Inferior parietal cortex (tissue), 1 donor: ENCODE measurements at regions not wholly inside any gene's neighbourhood (a gene's known extent, or its start where the extent isn't known, plus 50 kb on each side); places are given as distances from the start of the nearest gene placed in this dataset.
"Not testable (repeated sequence)": the region's sequence is repeated elsewhere in the genome, so short reads cannot be mapped to it uniquely, and the experiment has no call there.

ENCODE experiments used
- DNase-seq: peaks from one replicate; pipeline ENCODE4 v3.0.0-alpha.2; 2016; ENCODE audit errors: extremely low spot score

DNA sequence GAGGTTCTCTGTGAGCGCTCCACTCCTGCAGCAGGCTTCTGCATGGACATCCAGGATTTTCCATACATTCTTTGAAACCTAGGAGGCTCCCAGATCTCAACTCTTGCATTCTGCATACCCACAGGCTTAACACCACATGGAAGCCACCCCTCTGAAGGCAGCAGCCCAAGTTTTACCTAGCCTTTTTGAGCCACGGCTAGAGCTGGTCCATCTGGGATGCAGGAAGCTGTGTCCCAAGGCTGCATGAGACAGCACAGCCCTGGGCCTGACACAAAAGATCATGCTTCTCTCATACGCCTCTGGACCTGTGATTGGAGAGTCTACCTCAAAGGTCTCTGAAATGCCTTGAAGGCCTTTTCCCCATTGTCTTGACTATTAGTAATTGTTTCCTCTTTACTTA lies 53.6 kb upstream of the RPRM start:
- no peak for DNase-seq

- DNase-seq = not testable (repeated sequence)
Measured at GRCh38 chr2:153533803-153534202, 55.2 kb upstream of the RPRM start.

DNA sequence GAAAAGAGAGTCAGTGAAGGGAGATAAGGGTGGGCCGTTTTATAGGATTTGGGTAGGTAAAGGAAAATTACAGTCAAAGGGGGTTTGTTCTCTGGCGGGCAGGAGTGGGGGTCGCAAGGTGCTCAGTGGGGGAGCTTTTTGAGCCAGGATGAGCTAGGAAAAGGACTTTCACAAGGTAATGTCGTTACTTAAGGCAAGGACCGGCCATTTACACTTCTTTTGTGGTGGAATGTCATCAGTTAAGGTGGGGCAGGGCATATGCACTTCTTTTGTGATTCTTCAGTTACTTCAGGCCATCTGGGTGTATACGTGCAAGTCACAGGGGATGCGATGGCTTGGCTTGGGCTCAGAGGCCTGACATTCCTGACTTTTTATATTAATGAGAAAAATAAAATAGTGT lies 56.0 kb upstream of the RPRM start:
- not testable (repeated sequence) for DNase-seq

DNA sequence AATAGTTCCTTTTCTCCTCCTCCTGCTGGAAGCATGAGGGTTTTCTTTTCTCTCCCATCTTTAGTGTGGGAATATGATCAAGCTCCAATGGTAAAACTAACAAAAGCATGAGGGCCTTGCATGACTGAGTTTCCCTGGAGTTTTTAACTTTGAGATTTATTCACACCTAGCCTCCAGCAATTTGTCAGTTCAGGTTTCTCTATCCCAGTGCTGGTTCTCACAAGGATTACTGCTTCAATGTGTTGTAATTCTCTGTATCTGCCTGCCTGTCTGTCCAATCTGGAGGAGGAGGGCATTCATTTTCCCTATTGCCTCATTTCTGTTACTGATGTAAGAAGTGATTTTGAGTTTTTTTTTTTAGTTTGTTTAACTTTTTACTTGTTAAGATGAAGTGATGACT lies 57.6 kb upstream of the RPRM start:
- no peak for DNase-seq

GRCh38 chr2:153538102-153538501 lies 59.5 kb upstream of the RPRM start:
- not testable (repeated sequence) for DNase-seq

DNA sequence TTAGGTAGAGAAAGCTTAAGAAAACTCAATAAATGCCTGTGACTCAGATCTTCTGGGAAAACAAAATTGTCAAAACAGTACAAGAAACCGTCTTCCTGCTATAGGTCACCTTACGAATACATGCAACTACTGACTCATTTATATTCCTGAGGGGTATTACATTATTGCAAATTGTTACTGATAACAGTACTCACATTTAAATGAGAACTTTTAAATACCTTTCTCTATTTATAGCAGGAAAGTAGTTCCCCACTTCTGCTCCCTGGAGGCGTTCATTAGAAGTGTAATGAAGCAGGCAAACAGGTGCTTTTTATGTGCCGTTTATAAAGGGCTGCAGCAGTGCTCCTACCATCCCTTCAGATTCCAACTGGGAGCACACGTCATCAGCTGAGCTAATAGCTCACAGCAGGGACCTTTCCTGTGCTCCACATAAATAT lies 65.1 kb upstream of the RPRM start:
- no peak for DNase-seq

- DNase-seq = no peak
Measured at GRCh38 chr2:153546358-153546757, 67.8 kb upstream of the RPRM start.

- no peak for DNase-seq
Measured at GRCh38 chr2:153548536-153548935, 70.0 kb upstream of the RPRM start.

GRCh38 chr2:153551698-153552097 lies 73.1 kb upstream of the RPRM start:
- no peak for DNase-seq

DNA sequence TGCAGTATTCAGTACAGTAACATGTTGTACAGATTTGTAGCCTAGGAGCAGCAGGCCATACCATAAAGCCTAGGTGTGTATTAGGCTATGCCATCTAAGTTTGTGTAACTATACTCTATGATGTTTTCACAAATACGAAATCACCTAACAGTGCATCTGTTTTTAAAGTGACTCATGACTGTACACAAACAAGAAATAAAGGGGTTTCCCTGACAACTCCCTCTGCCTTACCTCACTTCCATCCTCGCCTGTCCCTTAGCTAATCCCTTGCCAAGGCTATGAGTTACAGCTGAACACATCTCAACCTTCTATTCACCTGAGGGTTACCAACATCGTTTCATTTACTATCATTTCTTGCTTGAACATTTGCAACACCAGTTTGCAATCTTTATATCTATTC lies 78.6 kb upstream of the RPRM start:
- no peak for DNase-seq

DNA sequence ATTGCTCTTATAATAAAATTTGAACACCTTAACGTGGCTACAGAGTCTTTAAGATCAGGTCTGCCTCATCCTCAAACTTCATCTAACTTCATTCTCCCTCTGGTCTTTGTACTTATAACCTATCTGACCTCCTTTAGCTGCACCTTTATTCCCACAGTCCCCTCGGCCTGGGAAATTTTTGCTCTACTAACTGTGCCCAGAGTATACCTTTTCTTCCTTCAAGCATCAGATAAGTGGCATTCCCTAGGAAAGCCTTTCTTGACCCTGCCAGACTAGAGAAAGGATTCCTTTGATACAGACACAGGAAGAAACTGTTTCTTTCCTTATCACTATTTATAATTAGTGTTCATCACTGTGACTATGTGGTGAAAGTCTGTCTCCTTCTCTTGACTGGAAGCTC lies 79.2 kb upstream of the RPRM start:
- no peak for DNase-seq

GRCh38 chr2:153558247-153558646 lies 79.7 kb upstream of the RPRM start:
- DNase-seq = no peak

- DNase-seq = no peak
Measured at GRCh38 chr2:153567367-153567766, 88.8 kb upstream of the RPRM start.

GRCh38 chr2:153568105-153568504 lies 89.5 kb upstream of the RPRM start:
- DNase-seq = no peak

- no peak for DNase-seq
Measured at GRCh38 chr2:153575171-153575853, 96.8 kb upstream of the RPRM start.

GRCh38 chr2:153584244-153584643 lies 105.7 kb upstream of the RPRM start:
- no peak for DNase-seq

- no peak for DNase-seq
Measured at GRCh38 chr2:153588408-153588807, 109.8 kb upstream of the RPRM start.

GRCh38 chr2:153589586-153589985 lies 111.0 kb upstream of the RPRM start:
- no peak for DNase-seq

DNA sequence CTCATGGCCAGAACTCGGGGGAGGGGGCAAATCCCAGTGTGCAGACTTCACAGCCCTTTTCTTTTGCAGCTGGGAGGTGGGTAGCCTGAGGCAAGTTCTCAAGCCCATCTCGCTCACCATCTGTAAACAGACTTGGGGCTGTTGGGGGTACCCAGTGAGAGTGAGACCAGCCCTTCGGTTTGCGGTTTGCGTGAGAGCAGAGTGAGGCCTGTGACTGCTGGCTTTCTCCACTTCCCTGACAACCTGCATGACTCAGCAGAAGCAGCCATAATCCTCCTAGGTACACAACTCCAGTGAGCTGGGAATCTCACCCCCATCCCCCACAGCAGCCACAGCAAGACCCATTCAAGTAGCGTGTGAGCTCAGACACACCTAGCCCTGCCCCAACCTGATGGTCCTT lies 114.5 kb upstream of the RPRM start:
- not testable (repeated sequence) for DNase-seq

DNA sequence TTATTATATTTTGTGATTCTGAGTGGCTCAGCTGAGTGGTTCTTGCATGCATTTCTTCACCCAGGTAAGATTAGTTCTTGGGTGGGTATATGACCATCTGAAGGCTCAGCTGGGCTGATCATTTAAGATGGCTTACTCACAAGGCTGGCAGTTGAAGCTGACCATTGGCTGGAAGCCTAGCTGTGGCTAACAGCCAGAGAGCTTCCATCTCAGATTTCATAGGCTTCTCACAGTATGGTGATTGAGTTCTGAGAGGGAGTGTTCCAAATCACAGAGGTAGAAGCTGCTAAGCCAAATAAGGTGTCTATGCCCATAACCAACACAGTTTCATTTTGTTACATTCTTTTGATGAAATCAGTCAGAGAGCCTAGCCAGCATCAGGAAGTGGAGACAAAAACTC lies 117.4 kb upstream of the RPRM start:
- DNase-seq = no peak

DNA sequence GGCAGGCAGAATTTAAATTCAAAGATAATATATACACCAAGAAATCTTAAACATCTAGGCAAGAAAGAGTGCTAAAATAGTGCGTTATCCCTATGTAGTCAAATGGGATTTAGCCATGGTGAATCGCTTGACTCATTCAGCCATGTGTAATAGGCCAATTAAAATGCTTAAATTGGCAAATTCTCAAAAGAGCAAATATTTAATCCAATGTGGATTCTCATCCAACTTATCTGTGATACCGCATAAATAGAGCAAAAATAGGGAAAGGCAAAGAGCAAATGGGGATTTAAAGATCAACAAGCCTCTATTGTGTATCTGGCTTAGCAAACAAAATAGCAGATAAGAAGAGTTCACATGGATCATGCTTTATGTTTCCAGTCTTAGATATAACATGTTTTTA lies 123.2 kb upstream of the RPRM start:
- no peak for DNase-seq

GRCh38 chr2:153604133-153604532 lies 125.6 kb upstream of the RPRM start:
- no peak for DNase-seq

DNA sequence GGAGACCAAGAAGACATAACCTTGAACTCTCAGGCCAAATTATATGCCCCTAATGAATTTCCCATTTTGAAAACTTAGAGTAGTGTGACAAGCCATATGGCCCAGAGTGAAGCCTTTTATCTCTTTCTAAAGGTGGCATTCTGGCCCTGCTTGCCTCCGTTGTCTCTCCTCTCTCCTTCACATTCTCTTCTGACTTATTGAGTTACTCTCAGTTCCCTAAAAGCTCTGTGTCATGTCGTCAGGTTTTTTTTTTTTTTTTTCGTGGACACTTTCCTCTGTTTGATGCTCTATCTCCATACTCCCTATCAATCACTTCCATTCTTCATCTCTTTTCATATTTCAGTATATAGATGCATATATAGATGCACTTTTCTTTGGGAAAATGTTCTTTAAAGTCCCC lies 128.1 kb upstream of the RPRM start:
- no peak for DNase-seq

DNA sequence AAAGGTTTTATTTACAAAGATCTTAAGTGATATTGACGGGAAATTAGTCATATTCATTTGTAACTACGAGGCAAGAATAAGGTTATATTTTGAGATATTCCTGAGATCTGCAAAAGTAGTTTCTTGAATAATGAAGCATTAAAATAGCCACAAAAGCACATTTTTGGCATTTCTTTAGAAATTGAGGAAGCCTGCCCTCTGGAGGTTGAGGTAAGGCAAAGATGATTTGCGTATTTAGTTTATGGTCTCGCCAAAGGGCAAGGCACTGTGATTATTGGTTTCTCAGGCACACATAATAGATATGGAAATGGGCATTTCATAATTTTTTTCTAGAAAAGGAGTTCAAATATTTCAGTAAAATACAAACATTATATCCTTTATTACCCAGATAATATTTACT lies 143.7 kb upstream of the RPRM start:
- DNase-seq = no peak
